B cell (primary cell): ENCODE measurements at regions not wholly inside any gene's neighbourhood (a gene's known extent, or its start where the extent isn't known, plus 50 kb on each side); places are given as distances from the start of the nearest gene placed in this dataset.

Experiments used
- CTCF ChIP-seq: fragments of 200-600 bp; IDR thresholded peaks from one replicate; pipeline ENCODE4 v1.8.0; 2022; ENCODE audit warnings: antibody characterized with exemption, mild to moderate bottlenecking
- EZH2 ChIP-seq: IDR thresholded peaks from 2 replicates; pipeline ENCODE4 v1.6.1; 2012; ENCODE audit warnings: borderline replicate concordance, low read depth, mild to moderate bottlenecking, moderate library complexity, low read length; ENCODE audit not compliant: insufficient read depth, poor library complexity, severe bottlenecking

- TF ChIP-seq CTCF (no peak), EZH2 (no peak)
Measured at GRCh38 chr14:26281280-26281998, 316.4 kb downstream of the NOVA1 start.
